HepG2 (cell line): ENCODE measurements at regions not wholly inside any gene's neighbourhood (a gene's known extent, or its start where the extent isn't known, plus 50 kb on each side); places are given as distances from the start of the nearest gene placed in this dataset.

Source experiments
- ATAC-seq: fragments of 200-7000 bp; cut with Tn5 transposase; 3 replicates; pipeline ENCODE4 v1.9.1; 2020; ENCODE audit warnings: mild to moderate bottlenecking, moderate library complexity
- BruUV-seq: library from RNA; stranded (reverse); fragments of 400-500 nt; replicated peaks from 2 replicates; lab custom pipeline; 2021; lab: Mats Ljungman, UMichigan
- CTCF ChIA-PET: fragments of 300-600 bp; formaldehyde crosslinking; extraction: SDS; loops from one replicate; lab custom pipeline; 2021; ENCODE audit warnings: low total read pairs, inconsistent platforms, low intra/inter-chr PET ratio; lab: Yijun Ruan, JAX
- POLR2A ChIA-PET: fragments of 350-600 bp; sonication (Branson Sonifier 250); formaldehyde crosslinking; loops from one replicate; lab custom pipeline; 2020; ENCODE audit warnings: antibody characterized with exemption, inconsistent platforms; lab: Yijun Ruan, JAX
- DNase-seq: peaks from one replicate; pipeline ENCODE4 v3.0.0-alpha.2; 2015; ENCODE audit warnings: low spot score
- FAIRE-seq: peaks from 3 replicates; lab custom pipeline; 2011; peaks lifted over from hg19 to GRCh38; lab: Jason Lieb, UNC
- H2AFZ ChIP-seq: one replicate; pipeline ENCODE4 v1.6.1; 2011; ENCODE audit warnings: low read length, inconsistent platforms
- H3K27ac ChIP-seq: fragments of 300-600 bp; 3 replicates; pipeline ENCODE4 v1.8.0; 2011; ENCODE audit warnings: mixed run types, mild to moderate bottlenecking, mixed read lengths, low read length, inconsistent platforms; ENCODE audit not compliant: insufficient read depth; ENCODE audit errors: extremely low read length
- H3K27me3 ChIP-seq, 2 experiments: fragments of 200-600 bp in 1 of 2; 2 replicates in 1 of 2; 3 replicates in 1 of 2; pipeline versions ENCODE4 v1.6.0 to v1.8.0; 2011; ENCODE audit warnings: low read length in 2 of 2, mild to moderate bottlenecking in 2 of 2, moderate library complexity in 2 of 2, inconsistent platforms in 1 of 2; ENCODE audit not compliant: insufficient read depth in 2 of 2, control insufficient read depth in 1 of 2
- H3K36me3 ChIP-seq, 2 experiments: fragments of 200-600 bp in 1 of 2; replicated peaks in 1 of 2; 2 replicates in 1 of 2; 3 replicates in 1 of 2; pipeline versions ENCODE4 v1.5.1 to v1.8.0; 2011; ENCODE audit warnings: low read length in 2 of 2, inconsistent platforms in 1 of 2; ENCODE audit not compliant: insufficient read depth in 2 of 2, control insufficient read depth in 1 of 2
- H3K4me1 ChIP-seq: 2 replicates; pipeline ENCODE4 v1.5.1; 2012; ENCODE audit warnings: low read length, inconsistent platforms; ENCODE audit not compliant: insufficient read depth
- H3K4me2 ChIP-seq: 2 replicates; pipeline ENCODE4 v1.6.0; 2011; ENCODE audit warnings: low read depth, low read length, inconsistent platforms
- H3K4me3 ChIP-seq, 3 experiments: fragments of 200-600 bp in 1 of 3; sonication (generic), shearing (Covaris generic) in 1 of 3; replicated peaks in 1 of 3; 2 replicates each; pipeline ENCODE4 v1.5.1; 2011 to 2016; ENCODE audit warnings: low read length in 3 of 3, inconsistent platforms in 2 of 3, low read depth in 2 of 3, mild to moderate bottlenecking in 2 of 3, control low read depth in 1 of 3, mixed read lengths in 1 of 3; ENCODE audit not compliant: insufficient read depth in 1 of 3
- H3K79me2 ChIP-seq: one replicate; pipeline ENCODE4 v1.6.1; 2011; ENCODE audit warnings: low read length, inconsistent platforms; ENCODE audit not compliant: insufficient read depth
- H3K9ac ChIP-seq: 2 replicates; pipeline ENCODE4 v1.6.0; 2011; ENCODE audit warnings: mild to moderate bottlenecking, low read depth, low read length, inconsistent platforms; ENCODE audit not compliant: insufficient read depth
- H3K9me3 ChIP-seq: 2 replicates; pipeline ENCODE4 v1.5.1; 2012; ENCODE audit warnings: mild to moderate bottlenecking, low read length
- H4K20me1 ChIP-seq: 2 replicates; pipeline ENCODE4 v1.6.0; 2011; ENCODE audit warnings: inconsistent platforms, mild to moderate bottlenecking, low read length, moderate library complexity; ENCODE audit not compliant: insufficient read depth
- CREB3 ChIP-seq: sonication (generic); formaldehyde crosslinking; IDR thresholded peaks from 2 replicates; pipeline ENCODE4 v1.5.0; 2020; ENCODE audit warnings: missing genetic modification reagents
- CTCF ChIP-seq: sonication (generic); formaldehyde crosslinking; IDR thresholded peaks from 2 replicates; pipeline ENCODE4 v1.5.0; 2020; ENCODE audit warnings: mild to moderate bottlenecking, missing genetic modification reagents, moderate library complexity
- HES4 ChIP-seq: sonication (generic); formaldehyde crosslinking; IDR thresholded peaks from 2 replicates; pipeline ENCODE4 v1.9.0; 2021; ENCODE audit warnings: mild to moderate bottlenecking, missing genetic modification reagents, borderline replicate concordance
- LCORL ChIP-seq, 2 experiments: fragments of 450-650 bp in 1 of 2; sonication (generic) in 1 of 2; formaldehyde crosslinking in 1 of 2; IDR thresholded peaks; 2 replicates each; pipeline versions ENCODE4 v1.5.0 to v1.6.1; 2017 to 2020; ENCODE audit warnings: antibody characterized with exemption in 1 of 2, missing genetic modification reagents in 1 of 2
- MAFF ChIP-seq: IDR thresholded peaks from 2 replicates; pipeline ENCODE4 v1.6.1; 2011; ENCODE audit warnings: low read depth, low read length, improper control_type of control experiment
- MAFG ChIP-seq: sonication (generic); formaldehyde crosslinking; IDR thresholded peaks from 2 replicates; pipeline ENCODE4 v1.5.1; 2020; ENCODE audit warnings: mild to moderate bottlenecking, missing genetic modification reagents
- MAFK ChIP-seq, 2 experiments: IDR thresholded peaks in 1 of 2; conservative IDR thresholded peaks in 1 of 2; 2 replicates each; pipeline ENCODE4 v1.6.1; 2011; ENCODE audit warnings: improper control_type of control experiment in 2 of 2, low read length in 2 of 2
- MED1 ChIP-seq: sonication (generic); formaldehyde crosslinking; IDR thresholded peaks from 2 replicates; pipeline ENCODE4 v1.4.0; 2020; ENCODE audit warnings: missing genetic modification reagents
- MYNN ChIP-seq: sonication (generic); formaldehyde crosslinking; IDR thresholded peaks from 2 replicates; pipeline ENCODE4 v1.4.0; 2020; ENCODE audit warnings: mild to moderate bottlenecking, low read depth, missing genetic modification reagents
- NFE2 ChIP-seq: sonication (generic); formaldehyde crosslinking; IDR thresholded peaks from 2 replicates; pipeline ENCODE4 v1.4.0; 2020; ENCODE audit warnings: missing genetic modification reagents
- NFE2L2 ChIP-seq: fragments of 150-350 bp; IDR thresholded peaks from 2 replicates; pipeline ENCODE4 v1.6.1; 2014; ENCODE audit warnings: low read length
- RFX3 ChIP-seq: IDR thresholded peaks from 2 replicates; pipeline ENCODE4 v1.6.1; 2016; ENCODE audit warnings: missing biosample characterization, missing genetic modification reagents
- SNAPC5 ChIP-seq: sonication (generic); formaldehyde crosslinking; IDR thresholded peaks from 2 replicates; pipeline ENCODE4 v1.8.1; 2023; ENCODE audit warnings: mild to moderate bottlenecking, missing genetic modification reagents, borderline replicate concordance
- THAP8 ChIP-seq: sonication (generic); formaldehyde crosslinking; IDR thresholded peaks from 2 replicates; pipeline ENCODE4 v1.5.1; 2020; ENCODE audit warnings: missing genetic modification reagents, mild to moderate bottlenecking, borderline replicate concordance
- ZFP36L2 ChIP-seq: sonication (generic); formaldehyde crosslinking; IDR thresholded peaks from 2 replicates; pipeline ENCODE4 v1.4.0; 2020; ENCODE audit warnings: missing genetic modification reagents
- ZFP82 ChIP-seq: sonication (generic); formaldehyde crosslinking; IDR thresholded peaks from 2 replicates; pipeline ENCODE4 v1.5.1; 2020; ENCODE audit warnings: mild to moderate bottlenecking, missing genetic modification reagents, borderline replicate concordance
- ZKSCAN1 ChIP-seq: fragments of 150-350 bp; IDR thresholded peaks from 2 replicates; pipeline ENCODE4 v1.6.1; 2014; ENCODE audit warnings: low read length
- ZNF335 ChIP-seq: sonication (generic); formaldehyde crosslinking; IDR thresholded peaks from 2 replicates; pipeline ENCODE4 v1.4.0; 2020; ENCODE audit warnings: missing genetic modification reagents
- ZNF678 ChIP-seq: sonication (generic); formaldehyde crosslinking; IDR thresholded peaks from 2 replicates; pipeline ENCODE4 v1.4.0; 2020; ENCODE audit warnings: mild to moderate bottlenecking, missing genetic modification reagents
- ZNF841 ChIP-seq: sonication (generic); formaldehyde crosslinking; IDR thresholded peaks from 2 replicates; pipeline ENCODE4 v1.8.1; 2023; ENCODE audit warnings: missing genetic modification reagents, borderline replicate concordance
- ZNF891 ChIP-seq: sonication (generic); formaldehyde crosslinking; IDR thresholded peaks from 2 replicates; pipeline ENCODE4 v1.5.0; 2020; ENCODE audit warnings: mild to moderate bottlenecking, missing genetic modification reagents
- ZZZ3 ChIP-seq: sonication (generic); formaldehyde crosslinking; IDR thresholded peaks from 2 replicates; pipeline ENCODE4 v1.4.0; 2020; ENCODE audit warnings: missing genetic modification reagents, mild to moderate bottlenecking, borderline replicate concordance
- in situ Hi-C: cut with HindIII; loops from 2 replicates; pipeline ENCODE4 v1.10.0; 2017; ENCODE audit warnings: low pct_unique_long_range_greater_than_20kb; ENCODE audit not compliant: extremely low pct_ligation_motif_present
- intact Hi-C: fragments of 100-400 bp; cut with micrococcal nuclease; formaldehyde crosslinking; loops from one replicate; pipeline ENCODE4 v1.10.0; 2022; ENCODE audit not compliant: unreplicated experiment

- no TSS peak for BruUV-seq
- ATAC-seq: no peak
These were observed 364.3 kb downstream of the SLITRK6 start for GRCh38 chr13:85434927-85435326.

GRCh38 chr13:85432881-85433280, 366.3 kb downstream of the SLITRK6 start:
- Histone ChIP-seq H3K4me1 (no peaks in the 10 kb centered on the region), H3K9me3 (no peaks in the 10 kb centered on the region), H4K20me1 (no peaks in the 10 kb centered on the region), H3K27ac (no peak overlapping the region), H3K4me2 (no peak overlapping the region), H3K27me3 (no peaks in the 10 kb centered on the region), H3K79me2 (no peaks in the 10 kb centered on the region), H2AFZ (no peak overlapping the region), H3K36me3 (no peaks in the 10 kb centered on the region), H3K4me3 (no peak overlapping the region), H3K9ac (no peak overlapping the region)
- in situ Hi-C loops (no loop called here), intact Hi-C loops (no loop called here)
- ATAC-seq (no peak), FAIRE-seq (no peak), DNase-seq (no peak)
- BruUV-seq: no TSS peak
- POLR2A ChIA-PET: no interaction called here
- CTCF ChIA-PET: no interaction called here
- TF ChIP-seq MYNN (CRISPR knock-in tag) (no peak), HES4 (no peak), MAFG (CRISPR knock-in tag) (no peak), ZNF841 (no peak), ZZZ3 (no peak), CREB3 (no peak), ZNF891 (CRISPR knock-in tag) (no peak), NFE2 (CRISPR knock-in tag) (no peak), THAP8 (no peak), LCORL (IDR thresholded peaks at IDR 0.05) (no peak), LCORL (CRISPR knock-in tag; IDR thresholded peaks at IDR 0.05) (no peak), ZNF678 (CRISPR knock-in tag) (no peak), ZFP82 (CRISPR knock-in tag) (no peak), CTCF (no peak), ZKSCAN1 (no peak), ZFP36L2 (CRISPR knock-in tag) (no peak)

More at GRCh38 chr13:85434927-85435326, 364.3 kb downstream of the SLITRK6 start:
- Histone ChIP-seq H2AFZ (no peak overlapping the region), H3K4me2 (no peak overlapping the region), H3K4me3 (no peak overlapping the region), H3K27me3 (no peaks in the 10 kb centered on the region), H3K9me3 (no peaks in the 10 kb centered on the region), H3K79me2 (no peaks in the 10 kb centered on the region), H3K36me3 (no peaks in the 10 kb centered on the region), H3K27ac (no peak overlapping the region), H3K4me1 (no peaks in the 10 kb centered on the region), H4K20me1 (no peaks in the 10 kb centered on the region), H3K9ac (no peak overlapping the region)
- FAIRE-seq (no peak), DNase-seq (no peak)
- ChIA-PET CTCF (no interaction called here), POLR2A (no interaction called here)
- in situ Hi-C loops: no loop called here
- intact Hi-C loops: no loop called here
- TF ChIP-seq SNAPC5 (CRISPR knock-in tag) (no peak), RFX3 (no peak), MAFK (conservative IDR thresholded peaks at IDR 0.05 in 1 of 2, IDR thresholded peaks at IDR 0.05 in 1 of 2; ENCODE audit: low read length in 2 of 2) (peak; percentile 95 to 98), MAFF (peak; percentile 94), NFE2L2 (peak; percentile 40; the same call in 1 of the 2 replicates), MED1 (CRISPR knock-in tag) (no peak), ZNF335 (CRISPR knock-in tag) (no peak)
